HG02798 (cell line): ENCODE measurements at regions not wholly inside any gene's neighbourhood (a gene's known extent, or its start where the extent isn't known, plus 50 kb on each side); places are given as distances from the start of the nearest gene placed in this dataset.

Experiments
- ATAC-seq: cut with Tn5 transposase; IDR thresholded peaks from one replicate; pipeline ENCODE4 v1.9.1; 2021; ENCODE audit warnings: mild to moderate bottlenecking; ENCODE audit not compliant: unreplicated experiment, poor library complexity

DNA sequence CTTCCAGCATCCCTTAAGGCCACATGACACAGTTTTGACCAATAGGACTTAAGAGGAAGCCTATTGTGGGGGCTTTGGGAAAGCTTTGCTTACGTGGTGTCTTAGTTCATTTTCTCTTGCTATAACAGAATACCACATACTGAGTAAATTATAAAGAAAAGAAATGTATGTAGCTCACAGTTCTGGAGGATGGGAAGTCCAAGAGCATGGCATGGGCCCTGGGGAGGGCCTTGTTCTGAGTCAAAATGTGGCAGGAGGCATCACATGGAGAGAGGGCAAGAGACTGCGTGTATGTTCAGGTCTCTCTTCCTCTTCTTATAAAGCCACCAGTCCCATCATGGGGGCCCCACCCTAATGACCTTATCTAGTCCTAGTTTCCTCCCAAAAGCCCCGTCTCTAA lies 68.6 kb upstream of the CPEB4 start:
- ATAC-seq: no peak

GRCh38 chr5:173823274-173823644 lies 64.9 kb upstream of the CPEB4 start:
- ATAC-seq: no peak

GRCh38 chr5:173823721-173824567 lies 64.2 kb upstream of the CPEB4 start:
- ATAC-seq: no peak

GRCh38 chr5:173825215-173825865 lies 62.8 kb upstream of the CPEB4 start:
- ATAC-seq: no peak

- ATAC-seq: no peak
These were observed 62.1 kb upstream of the CPEB4 start for GRCh38 chr5:173826086-173826427.

- no peak for ATAC-seq
These were observed 61.5 kb upstream of the CPEB4 start for GRCh38 chr5:173826428-173827350.

- ATAC-seq: no peak
These were observed 59.2 kb upstream of the CPEB4 start for GRCh38 chr5:173828952-173829351.

DNA sequence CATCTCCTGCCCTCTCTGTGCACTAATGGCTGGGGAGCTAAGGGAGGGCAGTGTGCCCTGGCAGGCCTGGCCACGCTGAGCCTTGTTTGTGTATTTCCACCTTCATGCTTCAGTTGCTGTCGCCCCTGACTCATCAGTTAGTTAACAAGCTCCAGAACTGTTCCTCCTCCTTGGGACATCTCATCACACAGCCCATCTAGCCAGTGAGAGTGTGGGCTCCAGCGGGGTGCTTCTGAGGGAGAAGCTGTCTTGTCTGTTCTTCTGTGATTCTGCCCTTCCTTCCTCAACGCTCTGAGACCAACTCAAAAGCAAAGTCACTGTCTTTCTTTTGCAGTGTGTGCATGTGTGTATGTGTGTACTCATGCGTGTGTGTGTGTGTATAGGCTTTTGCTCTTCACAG lies 58.3 kb upstream of the CPEB4 start:
- no peak for ATAC-seq

DNA sequence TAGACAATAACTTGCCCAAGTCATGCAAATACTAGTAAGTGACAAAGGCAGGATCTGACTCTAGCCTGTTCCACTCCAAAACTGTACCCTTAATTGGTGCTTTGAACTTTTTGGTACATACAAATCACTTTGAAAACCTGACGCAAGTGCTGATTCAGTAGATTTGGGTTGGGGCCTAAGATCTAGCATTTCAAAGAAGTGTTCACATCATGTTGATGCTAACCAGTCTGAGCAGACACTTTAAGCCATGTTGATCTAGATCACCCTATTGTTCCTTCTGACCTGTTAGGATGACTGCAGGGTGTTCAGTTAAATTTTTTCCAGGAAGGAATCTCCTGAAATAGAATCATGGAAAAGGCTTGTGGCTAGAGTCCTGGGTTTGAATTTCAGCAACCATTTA lies 57.7 kb upstream of the CPEB4 start:
- no peak for ATAC-seq

- no peak for ATAC-seq
These were observed 56.8 kb upstream of the CPEB4 start for GRCh38 chr5:173831196-173831914.

DNA sequence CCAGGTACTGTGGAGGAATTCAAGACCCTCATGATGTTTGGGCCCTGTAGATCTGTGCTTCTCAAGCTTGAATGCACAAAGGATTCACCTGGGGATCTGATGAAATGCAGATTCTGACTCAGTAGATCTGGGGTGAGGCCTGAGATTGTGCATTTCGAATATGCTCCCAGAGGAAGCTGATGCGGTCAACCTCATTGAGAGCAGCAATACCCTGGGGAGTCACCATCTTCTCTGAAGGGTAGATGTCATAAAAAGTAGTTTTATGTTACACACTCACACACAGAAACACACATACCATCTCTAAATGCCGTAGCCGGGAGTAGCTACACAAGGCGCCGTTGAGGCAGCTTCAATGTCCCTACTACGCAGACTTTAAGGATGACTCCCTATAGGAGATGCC lies 55.8 kb upstream of the CPEB4 start:
- ATAC-seq: no peak

GRCh38 chr5:173833196-173833985 lies 54.8 kb upstream of the CPEB4 start:
- no peak for ATAC-seq

GRCh38 chr5:173834071-173834771 lies 53.9 kb upstream of the CPEB4 start:
- ATAC-seq: no peak

- no peak for ATAC-seq
These were observed 53.0 kb upstream of the CPEB4 start for GRCh38 chr5:173835131-173835530.

GRCh38 chr5:173835661-173836060 lies 52.5 kb upstream of the CPEB4 start:
- ATAC-seq: no peak

DNA sequence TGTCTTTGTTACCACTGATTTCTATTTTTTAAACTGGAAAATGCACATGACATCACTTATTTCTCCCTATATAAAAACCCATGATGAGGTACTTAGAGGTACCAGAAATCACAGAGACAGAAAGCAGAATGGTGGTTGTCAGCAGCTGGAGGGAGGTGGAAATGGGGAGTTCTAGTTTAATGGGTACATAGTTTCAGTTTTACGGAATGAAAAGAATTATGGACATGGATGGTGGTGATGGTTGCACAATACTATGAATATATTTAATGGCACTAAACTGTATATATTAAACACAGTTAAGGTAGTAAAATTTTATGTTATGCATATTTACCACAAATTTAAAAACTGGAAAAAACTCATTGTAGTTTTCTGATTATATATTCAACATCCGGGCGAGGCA lies 50.5 kb upstream of the CPEB4 start:
- no peak for ATAC-seq
